HFFc6 (cell line): ENCODE measurements at regions not wholly inside any gene's neighbourhood (a gene's known extent, or its start where the extent isn't known, plus 50 kb on each side); places are given as distances from the start of the nearest gene placed in this dataset.

Experiments
- DNase-seq: peaks from one replicate; pipeline ENCODE4 v3.0.0-alpha.2; 2018
- H3K27ac Mint-ChIP-seq: 2 replicates; pipeline ENCODE4 v1.8.0; 2020; ENCODE audit warnings: mild to moderate bottlenecking, mixed read lengths
- H3K27me3 Mint-ChIP-seq: 2 replicates; pipeline ENCODE4 v1.8.0; 2021; ENCODE audit warnings: mild to moderate bottlenecking, moderate library complexity, mixed read lengths; ENCODE audit not compliant: insufficient read depth
- H3K36me3 Mint-ChIP-seq: 2 replicates; pipeline ENCODE4 v1.8.0; 2021; ENCODE audit warnings: low read depth, mixed read lengths
- H3K4me1 Mint-ChIP-seq: 2 replicates; pipeline ENCODE4 v1.8.0; 2020; ENCODE audit warnings: low read depth, mixed read lengths
- H3K4me3 Mint-ChIP-seq: 2 replicates; pipeline ENCODE4 v1.8.0; 2020; ENCODE audit warnings: mild to moderate bottlenecking, moderate library complexity, mixed read lengths
- H3K9me3 Mint-ChIP-seq: 2 replicates; pipeline ENCODE4 v1.8.0; 2020; ENCODE audit warnings: mild to moderate bottlenecking, mixed read lengths
- CTCF ChIP-seq: fragments of 200-600 bp; sonication (generic); IDR thresholded peaks from 2 replicates; pipeline ENCODE4 v1.5.0; 2021; ENCODE audit warnings: antibody characterized with exemption, mild to moderate bottlenecking

DNA sequence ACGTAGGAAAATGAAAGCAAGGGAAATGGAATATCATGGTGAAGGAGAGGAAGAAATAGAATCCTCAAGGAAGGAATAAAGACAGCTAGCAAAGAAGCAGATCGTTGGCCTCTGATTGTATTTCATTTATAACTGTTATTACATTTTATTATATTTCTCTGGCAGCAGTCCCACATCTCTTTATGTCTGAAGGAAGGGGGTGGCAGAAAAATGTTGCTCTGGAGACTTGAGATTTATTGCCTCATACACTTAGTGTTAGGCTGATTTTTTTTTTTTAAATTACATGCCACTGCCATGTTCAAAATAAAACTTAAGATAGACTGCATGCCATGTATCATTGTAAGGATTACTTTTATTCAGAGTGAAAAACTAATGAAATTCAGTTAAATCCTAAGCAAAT, 971.7 kb upstream of the CHORDC1 start:
- H3K27me3 Mint-ChIP-seq, result no peaks in the 10 kb centered on the region
- DNase-seq, result no peak
- H3K4me1 Mint-ChIP-seq, result no peaks in the 10 kb centered on the region
- TF ChIP-seq CTCF, result no peak
- H3K9me3 Mint-ChIP-seq, result peaks cover 29% of the 10 kb centered on the region
- no peaks in the 10 kb centered on the region for H3K36me3 Mint-ChIP-seq
- H3K4me3 Mint-ChIP-seq, result no peak overlapping the region
- H3K27ac Mint-ChIP-seq, result no peak overlapping the region

- Mint-ChIP-seq H3K27me3 (no peaks in the 10 kb centered on the region), H3K4me1 (no peaks in the 10 kb centered on the region), H3K9me3 (peaks cover 31% of the 10 kb centered on the region), H3K4me3 (no peak overlapping the region), H3K27ac (no peak overlapping the region), H3K36me3 (no peaks in the 10 kb centered on the region)
- DNase-seq, result no peak
- no peak for TF ChIP-seq CTCF
Measured at GRCh38 chr11:91188484-91188883, 965.6 kb upstream of the CHORDC1 start.

DNA sequence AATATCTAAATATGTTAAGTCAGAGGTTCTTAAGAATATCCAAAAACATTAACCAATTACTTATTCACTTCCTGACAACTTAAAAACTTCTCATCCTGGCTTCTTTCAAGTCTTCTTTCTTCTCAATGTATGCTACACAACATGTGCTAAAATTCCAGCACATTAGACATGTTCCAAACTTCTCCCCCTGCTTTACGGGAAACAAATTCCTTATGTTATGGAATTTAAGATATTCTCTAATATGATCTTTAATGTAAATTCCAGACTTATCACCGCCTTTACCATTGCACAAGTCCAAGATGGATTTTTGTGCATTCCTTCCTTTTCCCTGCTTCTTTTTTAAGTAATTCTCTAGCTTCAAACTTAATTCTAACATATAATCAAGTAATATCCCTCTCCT, 964.5 kb upstream of the CHORDC1 start:
- H3K9me3 Mint-ChIP-seq, result peaks cover 35% of the 10 kb centered on the region
- H3K27me3 Mint-ChIP-seq, result no peaks in the 10 kb centered on the region
- H3K36me3 Mint-ChIP-seq, result no peaks in the 10 kb centered on the region
- no peaks in the 10 kb centered on the region for H3K4me1 Mint-ChIP-seq
- DNase-seq, result no peak
- no peak overlapping the region for H3K4me3 Mint-ChIP-seq
- no peak overlapping the region for H3K27ac Mint-ChIP-seq
- no peak for TF ChIP-seq CTCF

DNA sequence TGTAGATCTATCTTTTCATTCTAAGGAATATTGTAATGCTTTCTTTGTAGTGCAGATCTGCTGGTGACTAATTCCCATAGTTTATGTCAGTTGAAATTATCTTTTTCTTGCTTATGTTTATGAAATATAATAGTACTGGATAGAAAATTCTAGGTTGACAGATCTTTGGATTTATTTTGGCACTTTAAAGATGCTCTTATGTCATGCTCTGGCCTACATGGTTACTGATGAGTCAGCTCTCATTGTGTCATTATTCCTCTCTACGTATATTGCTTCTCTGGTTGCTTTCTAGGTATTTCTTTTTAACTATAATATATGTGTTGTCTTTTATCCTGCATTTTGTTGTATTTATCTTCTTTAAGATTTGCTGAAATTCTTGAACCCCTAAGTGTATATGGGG, 955.5 kb upstream of the CHORDC1 start:
- H3K27ac Mint-ChIP-seq, result no peak overlapping the region
- DNase-seq, result no peak
- peaks cover 36% of the 10 kb centered on the region for H3K9me3 Mint-ChIP-seq
- H3K36me3 Mint-ChIP-seq, result no peaks in the 10 kb centered on the region
- H3K27me3 Mint-ChIP-seq, result no peaks in the 10 kb centered on the region
- no peak overlapping the region for H3K4me3 Mint-ChIP-seq
- no peaks in the 10 kb centered on the region for H3K4me1 Mint-ChIP-seq
- no peak for TF ChIP-seq CTCF

- TF ChIP-seq CTCF, result no peak
- no peak for DNase-seq
- no peaks in the 10 kb centered on the region for H3K36me3 Mint-ChIP-seq
- no peaks in the 10 kb centered on the region for H3K4me1 Mint-ChIP-seq
- no peak overlapping the region for H3K4me3 Mint-ChIP-seq
- H3K27ac Mint-ChIP-seq, result no peak overlapping the region
- H3K27me3 Mint-ChIP-seq, result no peaks in the 10 kb centered on the region
- H3K9me3 Mint-ChIP-seq, result peaks cover 36% of the 10 kb centered on the region
Measured at GRCh38 chr11:91174734-91175133, 951.9 kb upstream of the CHORDC1 start.

DNA sequence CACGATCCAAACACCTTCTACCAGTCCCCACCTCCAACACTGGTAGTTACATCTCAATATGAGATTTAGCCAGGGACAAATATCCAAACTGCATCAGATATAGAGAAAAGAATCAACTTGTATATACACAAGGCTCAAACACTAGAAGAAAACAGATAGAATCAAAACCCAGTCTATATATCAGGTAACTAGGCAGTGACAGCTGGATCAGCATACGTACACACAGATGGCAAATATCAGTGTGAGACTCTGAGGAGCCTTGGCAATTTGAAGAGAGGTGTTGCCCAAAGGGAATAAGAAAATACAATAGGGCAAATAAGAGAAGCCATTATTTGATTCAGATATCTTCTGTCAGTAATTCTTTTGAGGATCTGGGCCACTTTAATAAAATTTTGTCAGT, 951.3 kb upstream of the CHORDC1 start:
- TF ChIP-seq CTCF, result no peak
- Mint-ChIP-seq H3K4me3 (no peak overlapping the region), H3K27ac (no peak overlapping the region), H3K27me3 (no peaks in the 10 kb centered on the region), H3K9me3 (peaks cover 39% of the 10 kb centered on the region), H3K4me1 (no peaks in the 10 kb centered on the region), H3K36me3 (no peaks in the 10 kb centered on the region)
- no peak for DNase-seq
